Renal cortex interstitium (tissue), 11 donors: ENCODE measurements at regions not wholly inside any gene's neighbourhood (a gene's known extent, or its start where the extent isn't known, plus 50 kb on each side); places are given as distances from the start of the nearest gene placed in this dataset.
"Not testable (repeated sequence)": the region's sequence is repeated elsewhere in the genome, so short reads cannot be mapped to it uniquely, and the experiment has no call there.

ENCODE experiments used
- DNase-seq, 11 donors: peaks; one replicate each; pipeline ENCODE4 v3.0.0-alpha.2; 2013; ENCODE audit warnings: low read depth in 9 of 11, low spot score in 4 of 11; ENCODE audit errors: extremely low read depth in 1 of 11

DNA sequence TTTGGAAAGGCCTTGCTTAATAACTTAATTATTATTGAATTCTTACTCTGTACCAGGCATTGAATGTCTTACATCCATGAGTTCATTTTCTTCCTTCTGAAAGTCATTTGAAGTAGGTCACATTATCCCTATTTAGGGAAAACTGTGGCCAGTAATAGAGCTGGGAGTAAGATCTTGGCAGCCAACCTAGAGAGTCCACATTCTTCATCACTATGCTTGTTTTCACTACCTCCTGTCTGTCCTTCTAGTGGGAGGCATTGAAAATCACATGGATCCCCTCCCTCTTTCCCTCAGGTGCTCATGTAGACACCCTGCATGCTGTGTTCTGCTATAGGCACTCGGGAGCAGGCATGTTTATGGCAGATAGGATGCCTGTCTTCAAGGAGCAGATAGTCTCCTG is 154.9 kb downstream of the EBLN2 start:
- DNase-seq: no peak

DNA sequence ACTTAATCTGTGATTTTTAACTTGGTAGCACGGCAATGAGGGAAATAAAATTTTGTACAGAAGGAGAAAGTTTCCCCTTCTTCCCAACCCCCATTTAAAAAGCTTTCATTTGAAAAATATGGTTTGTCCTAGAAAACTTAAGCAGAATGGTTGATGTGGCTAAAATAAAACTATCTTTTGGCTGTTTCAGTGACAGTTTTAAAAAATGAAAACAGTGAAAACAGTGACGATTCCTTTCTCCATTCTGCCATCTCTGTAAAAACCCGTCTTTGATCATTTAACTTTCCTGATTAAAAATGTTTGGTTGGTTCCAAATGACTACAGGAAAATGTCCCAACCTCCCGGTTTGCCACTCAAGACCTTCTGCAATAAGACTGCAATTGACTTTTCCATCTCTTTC is 160.7 kb downstream of the EBLN2 start:
- no peak for DNase-seq

DNA sequence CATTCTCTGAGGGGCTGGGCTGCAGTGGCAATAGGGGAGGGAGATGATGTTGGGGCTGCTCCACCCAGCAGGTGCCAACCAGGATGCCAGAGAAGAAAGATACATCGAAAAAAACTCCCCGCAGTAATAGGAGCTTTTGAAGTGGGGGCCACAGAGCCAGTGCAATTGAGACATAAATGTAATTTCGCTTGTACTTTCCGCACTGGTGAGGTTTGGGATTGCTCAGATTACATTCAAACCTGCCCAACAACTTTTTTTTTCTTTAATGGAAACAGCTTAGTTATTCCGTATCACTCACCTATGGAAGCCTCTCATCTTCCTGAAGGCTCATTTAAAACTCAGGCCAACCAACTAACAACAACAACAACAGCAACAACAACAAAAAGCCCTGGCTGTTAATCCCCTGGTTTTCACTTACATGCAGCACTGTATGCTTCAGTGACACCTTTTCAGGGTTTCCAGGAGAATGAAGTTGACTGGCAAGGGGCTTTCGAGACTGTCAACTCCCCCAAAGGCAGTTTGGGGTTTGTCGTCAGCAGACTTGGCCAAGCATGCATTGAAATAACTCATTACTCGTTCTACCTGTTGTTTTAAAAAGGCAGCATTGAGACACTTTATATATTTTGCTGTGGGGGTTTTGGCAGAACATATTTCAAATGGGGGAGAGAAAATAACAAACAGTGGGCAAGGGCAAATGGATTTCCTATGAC is 163.8 kb downstream of the EBLN2 start:
- peak in 10 of 11 donors; percentile 15 to 52 (median 25) for DNase-seq

DNA sequence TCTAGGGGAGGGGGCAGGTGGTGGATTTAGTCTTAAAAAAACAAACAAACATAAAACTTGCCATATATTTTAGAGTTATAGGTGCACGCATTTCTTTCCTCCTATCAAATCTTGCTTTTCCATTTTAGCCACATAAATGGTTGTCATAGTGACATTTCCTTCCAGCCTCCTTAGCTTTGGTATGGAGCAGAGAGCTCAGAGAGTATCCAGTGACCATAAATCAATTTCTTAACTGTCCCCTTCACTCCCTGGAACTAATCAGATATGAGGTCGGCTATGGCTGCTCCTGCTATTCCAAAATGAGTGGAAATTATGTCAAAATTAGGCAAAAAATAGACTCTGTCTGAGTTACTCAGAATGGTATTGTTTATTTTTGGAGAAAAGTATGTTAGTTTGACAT is 164.5 kb downstream of the EBLN2 start:
- DNase-seq: peak in 8 of 11 donors; percentile 15 to 51 (median 22)

DNA sequence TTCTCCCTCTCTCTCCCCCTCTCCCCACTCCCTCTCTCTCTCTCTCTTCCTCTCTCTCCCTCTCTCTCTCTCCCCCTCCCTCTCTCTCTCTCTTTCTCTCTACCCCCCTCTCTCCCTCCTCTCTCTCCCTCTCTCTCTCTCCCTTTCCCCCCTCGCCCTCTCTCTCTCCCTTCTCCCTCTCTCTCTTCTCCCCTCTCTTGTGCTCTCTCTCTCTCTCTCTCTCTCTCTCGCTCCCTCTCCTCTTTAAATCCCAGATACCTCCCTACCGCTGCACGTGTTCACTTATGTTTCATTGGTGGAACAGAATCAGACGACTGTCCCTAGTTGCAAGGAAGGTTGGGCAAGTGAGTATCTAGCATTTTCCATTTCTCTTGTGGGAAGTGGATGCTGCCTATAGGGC is 166.5 kb downstream of the EBLN2 start:
- DNase-seq: no peak

DNA sequence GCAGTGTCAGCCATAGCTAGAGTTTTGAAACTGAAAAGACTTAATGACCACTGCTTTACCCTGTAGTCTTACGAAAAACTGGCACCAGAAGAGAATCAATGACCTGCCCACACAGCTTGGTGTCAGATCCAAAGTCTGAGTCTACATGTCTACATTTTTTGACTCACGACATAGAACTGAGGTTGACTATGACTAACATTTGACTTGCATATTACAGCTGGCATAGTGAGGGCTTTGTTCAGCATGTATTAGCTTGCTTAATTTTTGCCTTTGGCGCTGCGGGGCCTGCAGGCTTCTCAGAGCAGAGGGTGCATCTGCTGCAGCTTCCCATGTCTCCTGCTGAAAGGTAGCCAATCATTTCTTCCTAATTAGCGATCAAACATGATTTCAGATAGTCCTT is 167.0 kb downstream of the EBLN2 start:
- DNase-seq: no peak

DNA sequence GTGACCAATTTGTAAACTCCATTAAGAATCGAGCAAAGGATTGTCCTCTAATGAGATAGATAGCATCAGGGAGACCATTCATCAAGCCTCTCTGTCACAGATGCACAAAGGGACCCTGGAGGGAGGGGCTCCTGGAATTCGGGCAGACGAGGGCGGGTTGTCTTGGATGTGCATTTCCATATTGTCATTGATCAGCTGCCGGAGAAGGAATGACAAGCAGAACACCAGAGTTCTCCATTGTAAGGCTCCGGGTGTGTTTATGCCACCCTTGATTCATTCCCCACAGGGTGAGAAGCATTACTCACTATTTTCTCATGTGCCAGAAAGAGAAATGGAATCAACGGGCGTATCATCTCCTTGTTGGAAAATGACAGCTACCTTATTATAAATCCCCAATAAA is 167.5 kb downstream of the EBLN2 start:
- no peak for DNase-seq

DNA sequence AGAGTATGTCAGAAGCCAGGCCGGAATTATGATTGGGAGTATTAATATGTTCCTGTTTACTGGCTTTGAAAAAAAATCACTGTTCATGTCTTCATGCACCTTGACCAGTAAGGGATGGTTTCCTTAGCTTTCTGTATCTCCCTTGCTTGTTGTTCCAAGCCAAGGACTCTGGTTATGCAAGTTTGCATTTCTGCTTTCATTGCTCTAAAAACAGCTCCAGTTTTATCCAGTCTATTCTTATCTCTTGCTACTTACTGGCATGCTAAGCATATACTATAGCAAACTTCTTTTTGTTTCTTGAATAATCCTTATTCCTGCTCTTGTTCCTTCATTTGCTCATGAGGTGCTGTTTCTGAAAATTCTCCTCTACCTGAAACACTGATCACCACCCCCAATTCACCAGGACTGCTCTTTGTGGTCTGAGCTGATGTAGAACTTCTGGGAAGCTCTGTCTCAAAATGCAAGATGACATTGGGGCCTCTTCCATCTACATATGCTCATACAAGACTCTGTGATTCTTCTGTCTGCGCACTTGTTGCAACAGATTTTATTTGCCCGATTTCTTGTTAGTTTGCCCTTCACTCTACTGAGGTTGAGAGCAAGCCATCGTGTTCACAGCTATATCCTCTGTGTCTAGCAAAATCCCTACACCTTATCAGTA is 173.0 kb downstream of the EBLN2 start:
- DNase-seq: no peak

DNA sequence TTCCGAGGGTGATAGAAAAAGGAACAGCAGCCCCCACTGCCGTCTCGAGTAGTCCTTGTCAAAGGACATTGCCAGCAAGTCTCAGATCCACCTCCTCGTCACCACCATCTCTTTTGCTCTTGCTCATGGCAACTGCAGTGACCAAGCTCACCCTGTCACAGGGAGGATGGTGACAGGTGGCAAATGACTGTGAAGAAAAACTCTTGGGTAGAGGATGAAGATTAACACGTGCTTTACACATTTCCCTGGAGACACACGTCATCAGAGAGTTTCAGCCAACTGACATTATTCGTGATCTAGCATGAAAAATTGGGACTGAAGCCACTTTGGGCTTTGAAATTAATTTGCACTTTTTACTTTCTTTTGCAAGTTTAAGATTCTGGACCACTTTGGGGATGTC is 174.3 kb downstream of the EBLN2 start:
- no peak for DNase-seq

DNA sequence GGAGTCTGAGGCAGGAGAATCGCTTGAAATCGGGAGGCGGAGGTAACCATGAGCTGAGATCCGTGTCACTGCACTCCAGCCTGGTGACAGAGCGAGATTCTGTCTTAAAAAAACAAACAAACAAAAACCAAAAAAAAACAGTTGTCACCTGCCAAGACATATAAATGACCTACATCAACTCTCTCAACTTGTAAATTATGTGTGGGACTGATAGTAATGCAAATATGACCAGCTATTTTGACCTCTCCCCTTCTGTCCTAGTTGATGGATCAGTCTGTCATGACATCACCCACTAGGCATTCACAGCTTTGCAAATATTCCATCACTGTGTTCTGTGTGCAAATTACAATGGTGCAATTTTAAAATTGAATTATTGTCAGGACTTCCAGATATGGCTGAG is 175.4 kb downstream of the EBLN2 start:
- no peak for DNase-seq

DNA sequence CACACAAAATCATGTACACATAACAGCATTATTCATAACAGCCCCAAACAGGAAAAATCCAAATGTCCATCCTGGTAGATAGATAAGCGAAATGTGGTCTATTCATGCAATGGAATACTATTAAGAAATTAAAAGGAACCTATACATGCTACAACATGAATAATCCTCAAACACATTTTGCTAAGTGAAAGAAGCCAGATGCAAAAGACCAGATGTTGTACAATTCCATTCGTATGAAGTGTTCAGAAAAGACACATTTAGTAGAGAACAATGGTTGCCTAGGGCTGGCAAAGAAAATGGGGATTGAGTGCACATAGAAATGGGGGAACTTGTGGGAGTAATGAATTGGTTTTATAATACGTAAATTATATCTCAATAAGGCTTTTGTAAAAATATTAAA is 182.3 kb downstream of the EBLN2 start:
- no peak for DNase-seq

DNA sequence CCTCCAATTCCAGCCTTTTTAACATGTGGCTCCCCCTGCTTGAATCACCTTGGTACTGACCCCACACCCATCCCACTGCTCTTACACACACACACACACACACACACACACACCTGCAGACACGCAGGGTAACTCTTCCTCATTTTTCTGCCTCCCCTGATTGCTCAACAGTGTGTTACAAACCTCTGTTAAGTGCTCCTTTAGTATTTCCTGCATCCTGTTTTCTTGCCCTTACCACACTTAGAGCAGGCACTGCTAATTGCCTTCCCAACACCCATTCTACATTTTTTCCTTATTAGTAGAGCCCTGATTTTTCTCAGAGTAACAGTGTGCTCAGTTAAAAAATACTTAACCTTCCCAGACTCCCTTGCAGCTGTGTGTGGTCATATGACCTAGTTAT is 184.0 kb downstream of the EBLN2 start:
- no peak for DNase-seq

DNA sequence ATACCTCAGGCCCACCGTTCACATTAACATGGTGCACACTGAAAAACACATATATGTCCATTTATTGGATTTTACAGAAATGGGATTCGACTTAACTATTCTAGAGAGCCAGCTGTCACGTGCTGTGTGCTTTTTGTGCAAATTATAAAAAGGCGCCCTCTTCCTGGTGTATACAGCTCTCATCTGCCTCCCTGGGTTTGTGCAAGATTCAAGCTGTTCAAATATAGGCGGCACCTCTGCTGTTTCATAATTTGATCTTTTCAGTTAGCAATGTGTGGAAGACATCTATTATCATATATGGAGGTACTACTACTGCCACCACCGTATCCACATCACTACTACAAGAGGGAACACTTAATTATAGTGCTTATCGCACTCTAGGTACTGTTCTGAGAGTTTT is 187.6 kb downstream of the EBLN2 start:
- DNase-seq: no peak

DNA sequence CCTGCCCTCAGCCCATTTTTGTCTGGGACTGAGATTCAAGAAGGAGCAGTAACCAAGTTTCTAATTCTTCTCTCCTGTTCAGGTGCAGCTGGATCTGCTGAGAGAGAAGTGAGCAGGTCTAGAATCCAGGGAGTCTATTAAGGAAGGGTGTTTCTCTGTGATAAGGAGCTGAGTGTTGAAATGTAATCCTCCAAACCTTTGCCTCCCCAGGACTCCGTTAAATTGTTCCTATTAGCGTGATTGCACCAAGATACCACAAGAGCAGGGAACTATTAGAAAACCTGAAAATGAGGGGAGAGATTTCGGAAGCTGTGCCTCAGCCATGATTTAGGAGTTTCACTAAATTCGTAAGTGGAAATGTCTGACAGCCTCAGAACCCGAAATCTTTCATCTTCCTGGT is 192.6 kb downstream of the EBLN2 start:
- no peak for DNase-seq

DNA sequence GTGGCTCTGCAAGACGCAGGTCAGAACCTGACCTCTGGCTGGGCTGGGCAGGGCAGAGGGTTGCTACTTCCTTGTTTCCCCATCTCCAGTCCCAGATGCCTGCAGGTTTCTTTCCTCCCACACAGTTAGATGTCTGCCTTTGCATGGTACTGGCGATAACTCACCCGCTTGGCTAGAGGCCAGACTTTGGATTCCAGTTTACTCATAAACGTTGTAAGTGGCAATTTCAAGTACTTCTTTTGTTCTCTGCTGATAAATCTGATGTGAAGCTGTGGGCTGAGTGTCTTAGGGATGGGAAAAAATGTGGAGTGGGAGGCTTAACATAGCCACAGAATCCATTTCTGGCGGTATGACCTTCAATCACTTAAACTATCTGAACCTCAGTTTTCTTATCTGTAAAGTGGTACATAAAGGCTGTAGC is 194.2 kb downstream of the EBLN2 start:
- peak in 8 of 11 donors; percentile 14 to 47 (median 38) for DNase-seq

DNA sequence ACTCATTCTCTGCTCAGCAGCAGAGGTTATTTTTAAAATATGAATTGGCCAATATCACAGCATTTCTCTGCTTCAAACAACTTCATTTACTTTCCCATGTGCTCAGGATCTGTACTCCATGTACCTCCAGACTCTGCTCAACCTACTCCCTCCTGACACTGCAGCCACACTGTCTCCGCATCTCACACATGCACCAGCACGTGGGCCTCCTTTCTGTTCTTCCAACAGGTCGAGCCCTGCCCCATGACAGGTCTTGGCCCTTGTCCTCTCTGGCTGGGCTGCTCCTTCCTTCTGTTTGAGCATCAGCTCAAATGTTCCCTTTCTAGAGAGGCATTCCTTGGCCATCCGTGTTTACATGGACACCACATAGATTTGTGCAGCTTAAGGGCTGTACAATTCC is 195.7 kb downstream of the EBLN2 start:
- DNase-seq: no peak

DNA sequence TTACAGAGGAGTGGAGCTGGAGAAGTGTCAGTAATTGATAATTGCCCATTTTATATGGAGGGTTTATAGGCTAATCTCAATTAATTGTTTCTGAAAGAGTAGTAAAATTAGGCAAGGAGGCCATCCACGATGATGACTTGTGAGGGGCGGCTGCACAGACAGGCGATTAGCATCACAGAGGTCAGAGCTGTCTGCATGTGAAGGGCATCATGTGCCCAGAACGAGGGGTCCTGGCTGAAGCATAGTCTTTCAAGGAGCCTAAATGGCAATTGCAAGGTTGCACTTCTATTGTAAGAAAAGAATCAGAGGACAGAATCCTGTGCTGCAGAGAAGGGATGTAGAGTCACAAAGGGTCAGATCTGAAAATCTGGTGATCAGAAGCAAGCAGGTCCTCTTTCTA is 196.6 kb downstream of the EBLN2 start:
- DNase-seq: no peak

DNA sequence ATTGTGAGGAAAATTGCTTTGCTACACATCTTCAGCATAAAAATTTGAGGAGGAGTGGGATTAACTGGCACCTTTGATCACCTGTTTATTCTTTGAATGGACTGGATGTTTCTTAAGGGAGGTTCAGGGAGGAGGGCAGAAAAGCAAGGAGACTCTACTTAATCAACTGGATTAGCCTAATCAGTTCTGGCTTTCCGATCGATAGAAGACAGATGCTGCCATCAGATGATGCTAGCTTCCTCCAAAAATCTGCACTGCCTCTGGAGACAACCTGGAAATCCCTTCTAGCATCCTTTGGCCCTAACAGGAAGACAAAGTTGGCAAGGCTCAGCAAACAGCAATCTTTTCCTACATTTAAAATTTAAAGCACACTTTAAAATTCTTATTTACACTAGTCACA is 197.8 kb downstream of the EBLN2 start:
- no peak for DNase-seq

DNA sequence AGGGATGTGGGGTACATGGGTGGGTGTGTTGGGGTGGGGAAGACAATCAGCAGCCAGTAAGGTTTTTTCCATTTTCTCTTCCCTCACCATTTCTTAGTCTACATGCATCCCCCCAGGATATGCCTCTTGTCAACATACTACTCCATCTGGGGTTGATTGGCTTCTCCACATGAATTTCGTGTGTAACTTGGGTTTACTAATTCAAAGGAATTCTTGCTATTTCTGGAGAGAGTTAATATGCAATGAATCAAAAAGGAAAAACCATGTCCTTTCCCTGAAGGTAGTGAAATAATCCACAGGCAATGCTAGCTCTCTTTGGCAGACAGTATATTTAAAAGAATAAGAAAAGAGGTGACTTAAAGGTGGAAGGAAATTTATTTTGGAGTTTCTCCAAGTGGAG is 198.4 kb downstream of the EBLN2 start:
- DNase-seq: no peak

DNA sequence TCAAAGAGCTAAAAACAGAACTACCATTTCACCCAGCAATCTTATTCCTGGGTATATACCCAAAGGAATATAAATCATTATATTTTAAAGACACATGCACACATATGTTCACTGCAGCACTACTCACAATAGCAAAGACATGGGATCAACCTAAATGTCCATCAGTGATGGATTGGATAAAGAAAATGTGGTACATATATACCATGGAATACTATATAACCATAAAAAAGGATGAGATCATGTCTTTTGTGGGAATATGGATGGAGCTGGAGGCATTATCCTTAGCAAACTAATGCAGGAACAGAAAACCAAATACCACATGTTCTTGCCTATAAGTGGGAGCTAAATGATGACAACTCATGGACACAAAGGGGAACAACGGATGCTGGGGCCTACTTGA is 205.1 kb downstream of the EBLN2 start:
- DNase-seq: not testable (repeated sequence)

DNA sequence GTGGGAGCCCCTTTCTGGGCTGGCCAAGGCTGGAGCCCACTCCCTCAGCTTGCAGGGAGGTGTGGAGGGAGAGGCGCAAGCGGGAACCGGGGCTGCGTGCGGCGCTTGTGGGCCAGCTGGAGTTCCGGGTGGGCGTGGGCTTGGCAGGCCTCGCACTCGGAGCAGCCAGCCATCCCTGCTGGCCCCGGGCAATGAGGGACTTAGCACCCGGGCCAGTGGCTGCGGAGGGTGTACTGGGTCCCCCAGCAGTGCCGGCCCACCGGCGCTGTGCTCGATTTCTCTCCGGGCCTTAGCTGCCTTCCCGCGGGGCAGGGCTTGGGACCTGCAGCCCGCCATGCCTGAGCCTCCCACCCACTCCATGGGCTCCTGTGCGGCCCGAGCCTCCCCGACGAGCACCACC is 207.7 kb downstream of the EBLN2 start:
- not testable (repeated sequence) for DNase-seq
